Right ventricle myocardium superior (tissue), 1 donor: ENCODE measurements at regions not wholly inside any gene's neighbourhood (a gene's known extent, or its start where the extent isn't known, plus 50 kb on each side); places are given as distances from the start of the nearest gene placed in this dataset.
A peak's percentile ranks its signal among the peaks of the same experiment; 100 is the strongest.

Experiments
- ATAC-seq: fragments of 200-7000 bp; cut with Tn5 transposase; one replicate; pipeline ENCODE4 v1.9.1; 2020; ENCODE audit warnings: mild to moderate bottlenecking; ENCODE audit not compliant: poor library complexity
- DNase-seq: peaks from one replicate; pipeline ENCODE4 v3.0.0-alpha.2; 2020
- intact Hi-C: fragments of 100-400 bp; cut with DNase I; formaldehyde crosslinking; loops from one replicate; pipeline ENCODE4 v1.11.2; 2022
- donor health status: DM: no; HTN: yes; CAD: no; lungs with severe emphysema.

DNA sequence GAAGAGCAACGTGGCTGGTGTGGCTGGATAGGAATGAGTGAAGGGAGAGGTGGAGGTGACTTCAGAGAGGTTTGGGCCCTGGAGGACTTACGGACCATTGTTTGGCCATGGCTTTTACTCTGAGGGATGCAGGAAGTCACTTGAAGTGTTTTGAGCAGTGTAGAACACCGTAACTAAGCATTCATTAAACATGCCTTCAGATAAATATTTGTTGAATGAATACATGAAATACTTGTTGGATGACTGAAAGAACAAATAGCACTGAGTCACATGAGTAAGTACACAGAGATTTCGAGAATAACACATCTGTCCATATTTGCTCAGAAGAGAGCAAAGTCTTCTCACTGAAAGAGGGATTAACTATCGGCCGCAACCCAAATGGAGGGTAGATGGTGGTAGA lies 182.7 kb upstream of the SNX19 start:
- DNase-seq = no peak

DNA sequence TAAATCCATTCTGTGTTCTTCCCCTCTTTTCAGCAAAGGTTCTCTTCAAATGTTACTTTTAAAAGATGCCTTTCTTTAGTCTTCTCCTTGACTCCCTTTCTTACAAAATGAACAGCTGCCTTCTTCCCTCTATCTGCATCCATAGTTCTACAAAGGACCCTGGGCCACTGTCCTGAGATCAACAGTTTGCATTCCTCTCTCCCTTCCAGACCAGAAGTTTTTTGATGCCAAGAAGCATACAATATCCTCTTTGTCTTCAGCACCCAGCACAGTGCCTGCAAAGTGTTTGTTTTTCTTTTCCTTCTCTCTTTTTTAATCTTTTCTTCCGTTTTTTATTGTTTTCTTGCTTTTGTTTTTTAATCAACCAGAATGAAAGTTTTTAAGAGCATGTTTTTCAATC lies 183.5 kb upstream of the SNX19 start:
- ATAC-seq = no peak
- no peak for DNase-seq
- intact Hi-C loops = no loop called here

More for the DNA sequence above, 182.7 kb upstream of the SNX19 start:
- no peak for ATAC-seq
- intact Hi-C loops = no loop called here

DNA sequence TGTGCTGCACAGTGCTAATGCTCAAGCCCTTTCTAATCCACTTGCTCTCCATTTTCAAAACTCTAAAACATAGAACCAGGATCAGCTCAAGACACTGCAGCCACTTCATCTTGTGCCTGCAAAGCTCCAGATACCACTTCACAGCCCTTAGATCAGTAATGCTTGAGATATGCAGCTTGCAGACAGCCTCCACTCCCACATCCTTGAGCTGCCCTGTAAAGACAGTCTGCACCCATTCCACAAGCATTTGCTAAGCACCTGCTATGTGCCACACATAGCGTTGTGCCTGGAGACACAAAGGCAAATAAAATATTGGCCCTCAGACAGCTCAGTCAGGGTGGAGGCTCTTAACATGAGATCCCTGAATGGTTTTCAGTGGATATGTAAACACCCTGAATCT lies 192.5 kb upstream of the SNX19 start:
- no peak for DNase-seq
- intact Hi-C loops = no loop called here
- no peak for ATAC-seq

DNA sequence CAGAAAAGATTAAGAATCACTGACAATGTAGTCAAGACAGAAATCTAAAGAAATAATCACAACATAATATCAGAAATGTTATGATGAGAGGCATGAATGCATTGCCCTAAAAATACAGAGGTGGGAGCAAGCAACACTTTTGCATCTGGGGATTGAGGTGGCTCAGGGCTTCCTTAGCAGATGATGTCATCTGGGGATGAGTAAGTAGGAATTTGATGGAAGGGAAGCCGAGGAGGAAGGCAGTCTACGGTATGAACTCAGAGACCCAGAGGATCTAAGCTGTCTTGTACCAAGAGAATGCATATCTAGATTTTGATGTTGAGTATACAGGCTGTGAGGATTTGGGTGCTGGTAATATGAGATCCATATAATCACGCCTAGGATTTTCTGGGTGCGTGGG lies 193.0 kb upstream of the SNX19 start:
- intact Hi-C loops = no loop called here
- DNase-seq = no peak
- ATAC-seq = no peak

DNA sequence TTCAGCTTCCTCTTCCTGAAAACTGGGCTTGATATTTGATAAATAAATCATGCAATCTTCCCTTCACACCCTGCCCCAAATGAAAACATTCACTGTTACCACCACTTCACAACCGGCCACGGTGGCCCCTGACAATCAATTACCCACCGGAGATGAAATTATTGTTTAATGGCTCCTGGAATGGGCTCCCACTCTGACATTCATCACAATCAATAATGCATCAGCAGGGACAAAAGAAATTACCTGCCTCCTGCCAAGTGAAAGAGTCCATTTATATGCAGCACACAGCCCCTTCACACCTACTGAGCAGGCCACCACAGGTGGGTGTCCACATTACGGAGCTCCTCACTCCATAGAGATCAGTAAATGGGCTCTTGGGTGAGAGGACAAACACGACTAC lies 193.5 kb upstream of the SNX19 start:
- ATAC-seq (no peak), DNase-seq (no peak)
- intact Hi-C loops = no loop called here

DNA sequence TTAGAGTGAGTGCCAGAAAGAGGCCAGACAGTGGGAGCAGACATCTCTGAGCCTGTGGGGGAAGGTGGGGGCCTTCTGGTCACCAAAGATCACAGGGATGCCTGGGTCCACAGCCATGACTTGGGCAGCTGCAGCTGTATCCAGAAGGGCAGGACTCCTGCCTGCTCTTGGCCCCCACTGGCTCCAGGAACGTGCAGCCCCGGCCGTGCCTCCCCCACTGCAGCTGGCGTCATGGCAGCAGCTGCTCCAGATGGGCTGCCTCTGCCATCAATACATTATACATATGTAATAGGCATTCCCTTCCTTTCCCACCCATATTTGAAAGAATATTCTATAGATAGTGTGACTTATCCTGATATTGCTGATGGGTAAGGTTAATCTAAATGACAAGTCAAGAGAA lies 195.5 kb upstream of the SNX19 start:
- intact Hi-C loops = no loop called here
- ATAC-seq (no peak), DNase-seq (no peak)

DNA sequence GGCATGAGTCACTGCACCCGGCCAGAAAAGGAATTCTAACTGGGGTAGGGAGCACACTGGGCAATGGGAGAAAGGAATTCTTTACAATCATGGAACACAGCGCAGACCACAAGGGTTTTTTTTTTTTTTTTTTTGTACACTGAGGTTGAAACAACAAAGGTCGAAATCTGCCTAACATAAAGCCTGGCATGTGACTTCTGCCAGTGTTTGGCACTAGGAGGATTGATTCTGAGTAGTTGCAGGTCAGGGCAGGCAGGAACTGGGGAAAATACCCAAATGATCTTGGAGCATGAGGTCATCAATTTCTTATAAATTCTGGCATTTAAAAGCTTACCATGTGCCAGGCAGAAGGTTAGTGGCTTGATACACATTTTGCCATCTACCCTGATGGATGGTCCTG lies 202.0 kb upstream of the SNX19 start:
- intact Hi-C loops = no loop called here
- no peak for ATAC-seq
- DNase-seq = no peak

DNA sequence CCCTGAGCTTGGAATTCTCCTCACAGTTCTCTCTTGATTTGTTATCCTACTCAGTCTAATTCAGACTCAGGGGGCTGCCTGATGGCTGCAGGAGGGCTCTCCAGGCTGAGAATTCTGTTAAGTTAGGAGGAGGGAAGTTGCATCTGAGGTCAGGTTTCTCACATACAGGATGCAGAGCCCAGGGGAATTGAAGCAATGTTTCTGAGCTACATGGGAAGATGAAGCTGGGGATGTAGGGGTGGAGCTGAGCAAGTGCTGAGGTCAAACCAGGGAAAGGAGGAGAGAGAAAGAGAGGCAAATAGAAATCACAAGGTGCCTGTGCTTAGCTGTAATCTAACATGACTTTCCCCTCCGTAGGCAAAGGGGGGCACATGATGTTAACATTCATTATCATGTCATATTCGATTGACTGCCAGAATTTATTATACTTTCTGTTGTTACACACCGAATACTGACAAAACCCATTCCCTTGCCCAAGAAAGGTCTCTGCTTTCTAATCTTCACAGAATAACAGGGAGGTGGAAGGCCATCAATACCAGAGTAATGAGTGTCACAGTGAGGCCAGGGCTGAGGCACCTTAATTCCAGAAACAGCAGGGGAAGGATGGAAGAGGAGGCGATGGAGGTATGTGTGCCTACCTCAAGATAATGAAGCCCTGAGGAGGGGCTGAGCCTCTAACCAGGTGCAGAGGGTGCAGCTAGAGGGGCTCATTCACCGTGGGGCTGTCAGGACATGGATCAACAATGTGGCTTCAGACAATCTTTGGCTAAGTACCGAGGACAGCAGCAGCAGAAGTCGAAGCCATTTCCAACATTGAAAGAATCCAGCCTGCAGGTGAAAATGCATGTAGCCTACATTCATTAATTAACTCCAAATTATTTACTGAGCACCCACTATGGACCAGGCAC lies 205.4 kb upstream of the SNX19 start:
- intact Hi-C loops = no loop called here
- DNase-seq = no peak
- no peak for ATAC-seq

DNA sequence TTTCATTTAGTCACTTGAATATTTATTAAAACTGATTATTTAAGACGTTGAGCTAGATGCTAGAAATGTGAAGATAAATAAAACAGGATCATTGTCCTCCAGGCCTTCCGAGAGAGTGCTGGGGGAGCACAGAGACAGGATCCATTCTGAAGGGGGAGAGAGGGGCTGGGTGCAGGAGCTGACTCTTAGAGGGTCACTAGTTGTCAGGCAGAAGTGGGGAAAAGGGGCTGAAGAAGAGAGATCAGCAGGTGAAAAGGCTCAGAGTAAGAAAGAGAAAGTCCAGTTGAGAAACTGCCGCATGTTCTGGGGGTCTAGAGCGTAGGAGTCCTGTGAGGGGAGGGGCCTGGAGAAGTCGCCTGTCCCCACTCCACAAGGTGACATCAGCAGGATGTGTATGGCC lies 206.2 kb upstream of the SNX19 start:
- intact Hi-C loops = no loop called here

DNA sequence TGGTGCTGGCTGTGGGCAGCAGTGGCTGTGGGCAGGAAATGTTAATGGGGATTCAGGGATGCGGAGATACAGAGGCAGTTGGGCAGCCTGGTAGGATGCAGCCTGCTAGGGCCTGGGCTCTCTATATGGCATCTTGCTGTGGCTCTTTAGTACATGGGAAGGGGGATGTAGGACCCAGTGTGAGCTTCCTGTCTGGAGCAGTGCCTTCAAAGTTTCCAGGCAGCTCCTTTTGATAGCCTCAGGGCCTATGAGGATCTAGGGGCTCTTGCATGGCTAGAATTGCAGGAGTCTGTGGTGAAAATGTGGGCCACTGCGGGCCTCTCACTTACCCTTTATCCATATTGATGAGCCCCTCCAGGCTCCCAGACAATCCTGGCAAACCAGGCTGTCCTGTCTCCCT lies 213.2 kb upstream of the SNX19 start:
- intact Hi-C loops = no loop called here
- DNase-seq = no peak
- ATAC-seq = no peak

More for the DNA sequence above, 206.2 kb upstream of the SNX19 start:
- no peak for ATAC-seq
- DNase-seq = no peak

DNA sequence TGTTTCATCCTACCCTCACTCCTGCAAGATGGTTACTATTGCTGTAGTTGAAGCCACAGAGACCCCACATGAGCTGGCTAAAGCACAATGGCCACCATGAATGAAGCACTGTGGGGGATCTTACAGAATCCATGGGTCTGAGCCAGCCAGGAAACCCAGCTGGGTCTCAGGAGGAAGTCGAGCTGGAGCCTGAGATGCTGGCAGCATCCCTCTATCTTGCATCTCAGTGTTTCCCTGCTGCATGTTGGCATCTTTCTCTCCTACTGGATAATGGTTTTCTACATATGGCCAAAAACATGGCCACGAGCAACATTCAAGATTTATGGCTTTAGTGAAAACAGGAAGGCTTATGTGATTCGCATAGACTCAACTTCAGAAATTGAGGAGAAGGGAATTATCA lies 219.3 kb upstream of the SNX19 start:
- no peak for ATAC-seq
- intact Hi-C loops = no loop called here
- DNase-seq = no peak

DNA sequence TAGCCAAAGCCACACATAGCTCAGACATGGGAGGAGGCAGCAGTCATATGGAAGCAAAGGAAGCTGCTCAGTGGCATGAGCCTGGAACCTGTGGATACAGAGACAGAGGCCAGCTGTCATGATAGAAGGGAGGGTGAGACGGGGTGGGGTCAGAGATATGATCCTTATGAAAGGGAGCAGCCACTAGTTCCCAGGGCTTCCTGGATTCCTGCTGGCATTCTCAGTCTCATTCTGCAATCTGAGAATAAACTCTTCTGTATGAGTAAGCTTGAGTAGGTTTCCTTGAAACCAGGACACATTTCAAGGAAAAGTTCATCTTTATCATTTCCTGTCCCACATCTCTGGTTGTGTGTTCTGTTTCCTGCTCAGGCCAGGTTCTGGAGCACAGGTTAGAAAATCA lies 220.2 kb upstream of the SNX19 start:
- DNase-seq (no peak), ATAC-seq (no peak)
- intact Hi-C loops = no loop called here

DNA sequence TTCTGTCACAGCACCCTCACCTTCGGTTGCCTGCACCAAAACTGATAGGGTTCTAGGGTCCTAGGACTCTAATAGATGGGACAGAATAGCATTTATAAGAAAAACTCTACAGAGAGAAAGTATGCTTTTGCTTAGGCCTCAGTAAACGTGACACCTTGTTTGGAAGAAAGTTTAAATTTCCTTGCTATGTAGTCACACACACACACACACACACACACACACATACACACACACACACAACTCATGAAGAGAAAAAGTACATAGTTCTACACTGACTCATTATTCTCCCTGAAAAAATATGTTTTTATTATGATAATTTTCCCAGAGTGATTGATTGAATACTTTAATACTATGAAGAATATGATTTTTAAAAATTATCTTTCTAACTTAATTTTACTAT lies 220.8 kb upstream of the SNX19 start:
- intact Hi-C loops = no loop called here
- DNase-seq (no peak), ATAC-seq (no peak)

DNA sequence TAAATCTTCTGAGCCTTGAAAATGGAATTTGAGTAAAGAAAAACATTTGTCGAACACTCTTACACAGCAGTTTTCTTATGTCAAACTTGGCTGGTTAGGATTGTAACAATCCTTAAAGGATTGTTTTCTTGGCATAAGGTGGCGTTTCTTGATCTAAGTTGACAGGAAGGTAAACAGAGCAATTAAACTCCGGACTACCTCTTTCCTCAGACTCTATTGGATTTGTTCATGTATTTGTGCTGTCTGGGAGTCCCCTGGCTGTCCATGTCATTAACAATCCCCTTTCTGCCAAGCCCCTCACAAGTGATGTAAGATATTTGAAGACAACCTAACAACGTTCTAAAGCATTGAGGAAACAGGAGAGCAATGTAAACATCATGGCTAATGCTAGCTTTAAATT lies 222.5 kb upstream of the SNX19 start:
- no peak for DNase-seq
- ATAC-seq = no peak
- intact Hi-C loops = no loop called here

DNA sequence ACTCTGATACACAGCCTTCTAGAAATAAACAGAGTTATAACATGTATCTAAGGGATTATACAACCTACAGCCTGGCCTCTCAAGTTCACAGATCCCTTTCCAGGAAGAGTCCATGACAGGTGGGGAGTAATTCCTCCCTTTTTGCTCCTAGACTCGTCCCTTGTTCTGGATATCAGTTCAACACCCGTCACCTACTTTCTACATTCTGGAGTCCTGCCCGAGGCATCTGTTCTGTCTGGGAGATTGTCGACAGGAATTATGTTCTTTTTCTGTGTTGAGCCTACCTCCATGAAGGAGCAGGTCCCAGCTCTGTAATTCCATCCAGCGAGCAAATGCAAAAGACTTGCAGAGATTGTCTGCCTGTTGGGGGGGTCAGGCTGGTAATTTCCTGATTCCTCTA lies 224.6 kb upstream of the NTM start:
- DNase-seq = no peak
- ATAC-seq = no peak

DNA sequence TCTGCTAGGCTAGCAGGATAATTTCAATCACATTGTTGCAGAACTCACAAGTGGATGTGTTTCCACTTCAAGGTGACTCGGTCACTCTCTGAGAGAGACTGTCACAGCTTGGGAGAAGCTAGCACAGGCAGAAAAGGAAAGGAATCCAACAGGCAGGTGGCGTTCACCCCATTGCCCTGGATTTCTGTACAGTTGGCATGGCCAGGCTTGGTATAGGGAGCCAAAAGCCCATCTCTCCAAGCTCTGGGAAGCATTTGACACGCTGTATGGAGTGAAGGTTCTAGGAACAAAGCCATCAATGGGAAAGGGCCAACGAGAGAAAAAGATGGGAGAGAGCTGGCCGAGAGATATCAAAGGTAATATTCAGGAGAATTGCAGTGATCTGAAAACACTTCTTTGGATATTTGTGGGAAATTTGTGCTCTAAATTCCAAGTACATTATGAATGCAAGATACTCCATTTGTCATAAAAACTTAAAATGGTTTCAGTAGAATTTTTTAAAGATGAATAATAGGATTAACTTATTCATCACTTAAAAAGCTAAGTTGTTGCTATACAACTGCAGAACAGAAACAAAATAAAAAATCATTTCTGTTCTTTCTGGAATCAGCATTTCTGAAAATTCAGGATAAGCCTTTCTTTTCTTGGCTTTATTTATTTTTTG lies 223.5 kb upstream of the NTM start:
- DNase-seq = no peak
- ATAC-seq = peak; percentile 22
- intact Hi-C loops = no loop called here

More for the DNA sequence above, 224.6 kb upstream of the NTM start:
- intact Hi-C loops = no loop called here

DNA sequence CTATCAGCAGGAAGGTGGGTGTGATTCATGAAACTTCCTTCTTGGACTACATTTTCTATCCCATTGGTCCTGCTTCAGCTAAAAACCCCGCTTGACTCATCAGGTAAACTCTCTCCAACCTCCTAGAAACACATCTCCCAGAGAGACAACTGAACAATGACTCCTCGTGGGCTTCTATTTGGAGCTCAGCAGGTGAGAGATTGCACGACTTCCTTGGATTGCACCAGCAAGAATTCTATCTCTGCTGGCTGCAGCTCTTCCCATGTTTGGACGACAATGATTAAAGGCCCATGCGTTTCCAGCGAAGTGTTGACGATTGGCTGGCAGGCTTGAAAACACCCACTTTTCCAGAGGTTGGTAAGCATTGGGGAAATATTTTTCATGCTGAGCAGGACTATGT lies 216.1 kb upstream of the NTM start:
- no peak for DNase-seq
- intact Hi-C loops = no loop called here
- no peak for ATAC-seq

DNA sequence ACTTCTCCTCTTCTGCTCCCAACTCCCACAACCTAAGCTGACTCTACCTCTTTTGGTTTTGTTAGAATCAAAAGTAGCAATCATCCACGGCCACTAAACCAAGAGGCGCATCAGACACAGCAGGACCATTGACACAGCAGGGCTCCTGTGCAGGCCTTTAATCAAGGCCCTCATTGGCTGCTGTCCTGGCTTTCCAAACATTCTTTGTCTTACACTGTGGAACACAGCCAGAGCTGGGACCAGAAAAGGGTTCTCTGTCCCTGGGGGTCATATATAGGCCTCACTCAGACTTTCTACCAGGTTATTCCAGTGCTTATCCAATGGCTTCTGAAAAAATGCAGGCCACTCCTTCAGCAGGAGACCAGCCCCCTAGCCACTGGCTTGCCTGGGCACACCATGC lies 212.7 kb upstream of the NTM start:
- intact Hi-C loops = no loop called here
- ATAC-seq (no peak), DNase-seq (no peak)

DNA sequence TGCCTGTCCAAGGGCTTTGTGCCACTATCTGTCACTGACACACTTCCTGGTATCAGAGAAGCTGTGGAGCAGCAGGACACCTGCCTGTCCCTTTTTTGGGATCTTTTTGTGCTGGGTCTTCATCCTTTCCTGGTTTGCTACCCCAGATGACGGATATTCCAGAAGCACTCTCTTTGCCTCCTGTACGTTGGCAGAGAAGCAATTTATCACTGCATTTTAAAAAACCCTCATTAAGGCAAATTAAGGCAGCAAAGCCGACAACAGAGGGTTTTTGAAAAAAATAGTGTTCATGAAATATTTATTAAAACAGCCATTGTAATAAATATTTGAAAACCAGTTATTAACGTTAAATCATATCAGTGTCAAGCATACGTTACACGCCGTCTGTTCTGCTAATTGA lies 209.6 kb upstream of the NTM start:
- intact Hi-C loops = no loop called here
- DNase-seq (no peak), ATAC-seq (no peak)

DNA sequence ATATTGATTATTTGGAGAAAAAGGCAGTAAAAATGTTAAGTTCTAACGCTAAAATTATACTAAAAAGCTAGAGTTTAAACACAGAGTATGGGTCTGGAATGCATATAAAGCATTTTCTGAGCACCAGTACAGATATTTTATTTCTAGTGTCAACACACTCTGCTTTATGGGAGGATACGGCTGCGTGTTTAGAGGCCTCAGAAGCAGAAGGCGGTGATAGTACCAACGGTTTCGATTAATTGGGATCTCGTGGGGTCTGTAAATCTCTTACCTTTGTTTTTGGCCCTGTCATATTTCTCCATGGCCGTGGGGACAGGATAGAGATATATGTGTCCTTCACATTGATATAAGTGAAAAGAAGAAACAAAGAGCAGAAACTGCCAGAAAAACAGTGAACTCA lies 206.8 kb upstream of the NTM start:
- ATAC-seq = no peak
- intact Hi-C loops = no loop called here
- DNase-seq = no peak
